Right lobe of liver (tissue), 4 donors: ENCODE measurements at regions not wholly inside any gene's neighbourhood (a gene's known extent, or its start where the extent isn't known, plus 50 kb on each side); places are given as distances from the start of the nearest gene placed in this dataset.

ENCODE experiments used
- POLR2A ChIP-seq: fragments of 450-650 bp; IDR thresholded peaks from one replicate; pipeline ENCODE4 v1.6.1; 2017; ENCODE audit warnings: antibody characterized with exemption, mild to moderate bottlenecking
- TF ChIP-seq, protein P1 (sequence below), 4 donors: fragments of 200-600 bp in 3 of 4; fragments of 450-650 bp in 1 of 4; IDR thresholded peaks; one replicate each; pipeline versions ENCODE4 v1.5.1 to v1.8.0; 2016 to 2022; ENCODE audit warnings: antibody characterized with exemption in 4 of 4, mild to moderate bottlenecking in 2 of 4
- donor health status: DM: no; HTN: no; CAD: no.
- donor health status: DM: no; HTN: no; CAD: no.
- donor health status: DM: no; HTN: yes; CAD: no.

DNA sequence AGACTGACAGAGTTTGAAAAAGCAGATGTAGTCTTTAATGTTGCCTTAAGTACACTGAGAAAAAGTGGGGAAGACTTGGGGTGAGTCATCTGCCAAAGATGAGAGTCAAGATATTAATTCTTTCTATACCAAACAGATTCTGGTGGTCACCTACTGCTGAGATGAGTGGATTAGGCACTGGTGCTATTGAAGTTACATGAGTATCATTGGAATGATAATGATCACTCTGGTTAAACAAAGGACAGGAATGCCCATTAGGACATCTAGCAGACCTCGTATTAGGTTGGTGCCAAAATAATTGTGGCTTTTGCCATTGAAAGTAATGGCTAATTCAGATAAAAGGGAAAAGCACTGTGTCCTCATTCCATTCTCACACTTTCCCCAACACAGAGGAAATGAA, 1588.9 kb downstream of the KCNT2 start:
- TF ChIP-seq, protein P1, sequence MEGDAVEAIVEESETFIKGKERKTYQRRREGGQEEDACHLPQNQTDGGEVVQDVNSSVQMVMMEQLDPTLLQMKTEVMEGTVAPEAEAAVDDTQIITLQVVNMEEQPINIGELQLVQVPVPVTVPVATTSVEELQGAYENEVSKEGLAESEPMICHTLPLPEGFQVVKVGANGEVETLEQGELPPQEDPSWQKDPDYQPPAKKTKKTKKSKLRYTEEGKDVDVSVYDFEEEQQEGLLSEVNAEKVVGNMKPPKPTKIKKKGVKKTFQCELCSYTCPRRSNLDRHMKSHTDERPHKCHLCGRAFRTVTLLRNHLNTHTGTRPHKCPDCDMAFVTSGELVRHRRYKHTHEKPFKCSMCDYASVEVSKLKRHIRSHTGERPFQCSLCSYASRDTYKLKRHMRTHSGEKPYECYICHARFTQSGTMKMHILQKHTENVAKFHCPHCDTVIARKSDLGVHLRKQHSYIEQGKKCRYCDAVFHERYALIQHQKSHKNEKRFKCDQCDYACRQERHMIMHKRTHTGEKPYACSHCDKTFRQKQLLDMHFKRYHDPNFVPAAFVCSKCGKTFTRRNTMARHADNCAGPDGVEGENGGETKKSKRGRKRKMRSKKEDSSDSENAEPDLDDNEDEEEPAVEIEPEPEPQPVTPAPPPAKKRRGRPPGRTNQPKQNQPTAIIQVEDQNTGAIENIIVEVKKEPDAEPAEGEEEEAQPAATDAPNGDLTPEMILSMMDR (IDR thresholded peaks at IDR 0.05) = no peak
- TF ChIP-seq POLR2A = no peak
